ENCODE measurements at regions not wholly inside any gene's neighbourhood (a gene's known extent, or its start where the extent isn't known, plus 50 kb on each side); places are given as distances from the start of the nearest gene placed in this dataset.

GRCh38 chr11:23539556-23539955 is 679.3 kb upstream of the CCDC179 start:
- TF ChIP-seq CTCF (IDR thresholded peaks at IDR 0.05; ENCODE audit: low read depth, low read length, poor library complexity, severe bottlenecking) (no peak), EZH2phosphoT487 (IDR thresholded peaks at IDR 0.05; ENCODE audit: borderline replicate concordance, low read length) (no peak)

All from DOHH2 (cell line).